A549 (cell line): ENCODE measurements at regions not wholly inside any gene's neighbourhood (a gene's known extent, or its start where the extent isn't known, plus 50 kb on each side); places are given as distances from the start of the nearest gene placed in this dataset.

Source experiments
- CTCF ChIP-seq: fragments of >200 bp; sonication (Bioruptor Twin); formaldehyde crosslinking; IDR thresholded peaks from 3 replicates; pipeline ENCODE4 v1.5.1; 2016
- PBX3 ChIP-seq: IDR thresholded peaks from 2 replicates; pipeline ENCODE4 v1.6.1; 2012
- POLR2A ChIP-seq: IDR thresholded peaks from 2 replicates; pipeline ENCODE4 v1.6.1; 2012; ENCODE audit warnings: mild to moderate bottlenecking, low read length

- TF ChIP-seq CTCF, result no peak
- no peak for TF ChIP-seq POLR2A
- no peak for TF ChIP-seq PBX3
Measured at GRCh38 chr13:47747901-47748300, 253.2 kb downstream of the SUCLA2 start.
